Omental fat pad (tissue), 3 donors: ENCODE measurements at regions not wholly inside any gene's neighbourhood (a gene's known extent, or its start where the extent isn't known, plus 50 kb on each side); places are given as distances from the start of the nearest gene placed in this dataset.

Experiments
- ATAC-seq: fragments of 150-250 bp; one replicate; pipeline ENCODE4 v1.9.1; 2016; ENCODE audit warnings: mild to moderate bottlenecking, moderate library complexity; ENCODE audit not compliant: low FRiP score
- DNase-seq: peaks from one replicate; pipeline ENCODE4 v3.0.0-alpha.2; 2019; ENCODE audit warnings: low spot score
- TF ChIP-seq, protein P1 (sequence below), 3 donors: fragments of 450-650 bp; IDR thresholded peaks; one replicate each; pipeline ENCODE4 v1.5.1; 2016 to 2017; ENCODE audit warnings: antibody characterized with exemption in 3 of 3, mild to moderate bottlenecking in 3 of 3, moderate library complexity in 2 of 3

GRCh38 chr2:117661619-117662018 lies 152.9 kb upstream of the DDX18 start:
- DNase-seq = no peak
- no peak for ATAC-seq
- TF ChIP-seq, protein P1, sequence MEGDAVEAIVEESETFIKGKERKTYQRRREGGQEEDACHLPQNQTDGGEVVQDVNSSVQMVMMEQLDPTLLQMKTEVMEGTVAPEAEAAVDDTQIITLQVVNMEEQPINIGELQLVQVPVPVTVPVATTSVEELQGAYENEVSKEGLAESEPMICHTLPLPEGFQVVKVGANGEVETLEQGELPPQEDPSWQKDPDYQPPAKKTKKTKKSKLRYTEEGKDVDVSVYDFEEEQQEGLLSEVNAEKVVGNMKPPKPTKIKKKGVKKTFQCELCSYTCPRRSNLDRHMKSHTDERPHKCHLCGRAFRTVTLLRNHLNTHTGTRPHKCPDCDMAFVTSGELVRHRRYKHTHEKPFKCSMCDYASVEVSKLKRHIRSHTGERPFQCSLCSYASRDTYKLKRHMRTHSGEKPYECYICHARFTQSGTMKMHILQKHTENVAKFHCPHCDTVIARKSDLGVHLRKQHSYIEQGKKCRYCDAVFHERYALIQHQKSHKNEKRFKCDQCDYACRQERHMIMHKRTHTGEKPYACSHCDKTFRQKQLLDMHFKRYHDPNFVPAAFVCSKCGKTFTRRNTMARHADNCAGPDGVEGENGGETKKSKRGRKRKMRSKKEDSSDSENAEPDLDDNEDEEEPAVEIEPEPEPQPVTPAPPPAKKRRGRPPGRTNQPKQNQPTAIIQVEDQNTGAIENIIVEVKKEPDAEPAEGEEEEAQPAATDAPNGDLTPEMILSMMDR (IDR thresholded peaks at IDR 0.05) = no peak

DNA sequence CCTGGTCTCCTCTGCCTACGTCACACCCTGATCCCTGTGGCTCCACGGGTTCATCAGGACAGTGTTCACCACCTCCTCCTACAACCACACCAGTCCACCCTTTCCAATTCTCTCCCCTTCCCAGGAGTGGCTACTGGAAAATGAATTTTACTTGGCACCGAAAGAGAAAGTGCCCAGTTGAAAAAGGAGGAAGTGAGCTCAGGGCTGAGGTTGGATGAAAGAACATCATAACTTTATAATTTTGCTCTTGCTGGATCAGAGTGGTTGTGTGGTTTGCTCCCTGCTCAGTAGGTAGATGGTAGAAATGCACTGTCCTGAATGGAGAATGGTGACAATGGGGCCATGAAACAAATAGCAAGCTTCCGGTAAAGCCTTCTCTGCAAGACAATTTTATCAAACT lies 140.3 kb upstream of the DDX18 start:
- DNase-seq = no peak
- TF ChIP-seq, protein P1 (IDR thresholded peaks at IDR 0.05) = no peak
- ATAC-seq = no peak

DNA sequence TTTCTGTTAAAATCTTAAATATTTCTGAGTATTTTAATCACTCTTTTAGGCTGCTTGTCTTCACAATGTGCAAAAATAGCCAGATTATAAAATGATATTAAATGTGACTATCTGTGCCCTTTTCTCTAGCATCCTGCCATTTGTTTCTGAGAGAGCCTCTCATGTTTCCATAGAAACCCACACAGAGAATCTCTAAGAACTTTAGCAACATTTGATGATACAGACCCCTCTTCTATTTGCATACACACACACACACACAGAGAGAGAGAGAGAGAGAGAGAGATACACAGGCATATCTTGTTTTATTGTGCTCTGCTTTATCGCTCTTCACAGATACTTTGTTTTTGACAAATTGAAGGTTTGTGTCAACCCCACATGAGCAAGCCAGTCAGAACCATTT lies 134.5 kb upstream of the DDX18 start:
- TF ChIP-seq, protein P1 (IDR thresholded peaks at IDR 0.05) = no peak
- ATAC-seq (no peak), DNase-seq (no peak)

DNA sequence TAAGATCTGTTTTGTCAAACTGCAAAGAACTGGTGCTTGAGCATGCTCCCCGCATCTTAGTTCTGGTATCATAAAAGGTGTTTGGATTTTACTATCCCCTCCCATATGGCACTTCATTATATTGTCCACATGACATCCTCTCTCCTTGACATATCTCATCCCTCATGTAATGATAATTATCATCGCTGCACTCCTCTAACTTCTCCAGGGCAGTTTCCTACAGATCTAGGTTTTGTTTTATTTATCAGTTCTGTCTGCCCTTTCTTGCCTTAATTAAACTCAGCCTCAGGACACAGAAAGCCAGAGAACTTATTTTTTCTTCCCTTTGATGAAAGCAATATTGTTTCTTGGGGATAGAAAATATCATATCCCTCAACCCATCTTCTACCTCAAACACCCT lies 129.6 kb upstream of the DDX18 start:
- TF ChIP-seq, protein P1 (IDR thresholded peaks at IDR 0.05) = no peak
- ATAC-seq (no peak), DNase-seq (no peak)

- DNase-seq (no peak), ATAC-seq (no peak)
- TF ChIP-seq, protein P1 (IDR thresholded peaks at IDR 0.05) = no peak
Observed at GRCh38 chr2:117686699-117687098, 127.8 kb upstream of the DDX18 start.

DNA sequence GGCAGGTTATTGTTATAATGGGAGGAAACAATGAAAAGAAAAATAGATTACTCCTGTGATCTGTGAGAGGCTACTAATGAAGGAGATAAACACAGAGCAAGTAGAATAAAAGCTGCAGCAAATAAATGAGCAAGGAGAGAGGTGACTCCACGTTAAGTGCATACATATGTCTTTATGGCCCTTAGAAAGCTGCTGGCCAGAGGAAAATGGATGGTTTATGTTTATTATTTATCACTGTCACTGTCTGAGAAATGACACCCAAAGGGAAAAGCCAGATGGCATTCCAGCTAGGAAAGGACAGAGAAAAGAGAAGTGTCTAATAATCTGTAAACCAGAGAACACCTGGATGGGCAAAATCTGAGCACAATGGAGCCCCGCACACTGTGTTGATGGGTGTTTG lies 122.9 kb upstream of the DDX18 start:
- ATAC-seq (no peak), DNase-seq (no peak)
- TF ChIP-seq, protein P1 (IDR thresholded peaks at IDR 0.05) = no peak

- ATAC-seq (no peak), DNase-seq (no peak)
- TF ChIP-seq, protein P1 (IDR thresholded peaks at IDR 0.05) = no peak
Observed at GRCh38 chr2:117692001-117692763, 122.3 kb upstream of the DDX18 start.
